NCI-H82 treated with DMSO at 0.1 percent for 48 hours (cell line): ENCODE measurements at regions not wholly inside any gene's neighbourhood (a gene's known extent, or its start where the extent isn't known, plus 50 kb on each side); places are given as distances from the start of the nearest gene placed in this dataset.
"Not testable (repeated sequence)": the region's sequence is repeated elsewhere in the genome, so short reads cannot be mapped to it uniquely, and the experiment has no call there.

ENCODE experiments used
- DNase-seq: peaks from one replicate; lab custom pipeline; 2025; ENCODE audit not compliant: unreplicated experiment; lab: John Stamatoyannopoulos, UW

DNA sequence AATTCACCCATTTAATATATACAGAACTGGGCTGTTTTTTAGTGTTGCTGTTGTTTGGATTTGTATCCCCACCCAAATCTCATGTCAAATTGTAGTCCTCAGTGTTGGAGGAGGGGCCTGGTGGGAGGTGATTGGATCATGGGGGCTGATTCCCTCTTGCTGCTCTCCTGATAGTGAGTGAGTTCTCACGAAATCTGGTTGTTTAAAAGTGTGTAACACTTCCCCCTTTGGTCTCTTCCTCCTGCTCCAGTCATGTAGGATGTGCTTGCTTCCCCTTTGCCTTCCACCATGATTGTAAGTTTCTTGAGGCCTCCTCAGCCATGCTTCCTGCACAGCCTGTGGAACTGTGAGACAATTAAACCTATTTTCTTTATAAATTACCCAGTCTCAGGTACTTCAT is 141.6 kb upstream of the AADAT start:
- no peak for DNase-seq

DNA sequence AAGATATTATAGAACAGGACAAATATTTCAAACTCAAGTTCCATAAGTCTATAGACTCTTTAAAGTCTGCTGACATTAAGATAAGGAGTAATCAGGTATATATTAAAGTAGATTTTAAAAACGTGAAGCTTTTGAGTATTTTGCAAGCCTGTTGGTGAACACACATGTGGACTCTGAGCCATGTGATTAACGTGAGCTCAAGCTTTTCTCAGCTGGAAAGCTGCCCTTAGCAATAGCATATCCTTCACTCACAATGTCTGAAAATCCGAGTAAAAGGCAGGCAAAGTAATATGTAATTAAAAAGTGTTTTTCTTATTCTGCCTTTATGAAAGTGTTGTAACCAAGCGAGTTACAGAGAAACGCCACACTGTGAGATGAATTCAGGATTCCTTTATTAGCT is 140.5 kb upstream of the AADAT start:
- no peak for DNase-seq

GRCh38 chr4:170229006-170229405 is 139.2 kb upstream of the AADAT start:
- no peak for DNase-seq

DNA sequence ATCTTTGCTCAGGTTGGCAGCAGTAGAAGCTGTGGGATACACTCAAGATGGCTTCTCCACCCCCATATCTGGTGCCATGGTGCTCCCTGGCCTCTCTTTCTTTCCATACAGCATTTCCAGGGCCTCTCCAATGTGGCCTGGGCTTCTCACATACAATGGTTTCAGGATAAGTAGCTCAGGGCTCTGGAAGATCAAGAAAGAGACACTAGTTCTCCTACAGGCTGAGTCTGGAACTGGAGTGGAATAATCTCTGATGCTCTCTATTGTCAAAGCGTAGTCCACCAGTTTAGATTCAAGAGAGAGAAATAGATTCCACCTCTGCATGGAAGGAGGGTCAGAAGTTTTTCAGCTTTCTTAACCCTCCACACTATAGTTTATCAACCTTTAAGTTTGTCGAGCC is 138.2 kb upstream of the AADAT start:
- no peak for DNase-seq

- no peak for DNase-seq
Observed at GRCh38 chr4:170226288-170226687, 136.5 kb upstream of the AADAT start.

GRCh38 chr4:170214731-170215130 is 125.0 kb upstream of the AADAT start:
- DNase-seq, result no peak

GRCh38 chr4:170214101-170214500 is 124.3 kb upstream of the AADAT start:
- no peak for DNase-seq

DNA sequence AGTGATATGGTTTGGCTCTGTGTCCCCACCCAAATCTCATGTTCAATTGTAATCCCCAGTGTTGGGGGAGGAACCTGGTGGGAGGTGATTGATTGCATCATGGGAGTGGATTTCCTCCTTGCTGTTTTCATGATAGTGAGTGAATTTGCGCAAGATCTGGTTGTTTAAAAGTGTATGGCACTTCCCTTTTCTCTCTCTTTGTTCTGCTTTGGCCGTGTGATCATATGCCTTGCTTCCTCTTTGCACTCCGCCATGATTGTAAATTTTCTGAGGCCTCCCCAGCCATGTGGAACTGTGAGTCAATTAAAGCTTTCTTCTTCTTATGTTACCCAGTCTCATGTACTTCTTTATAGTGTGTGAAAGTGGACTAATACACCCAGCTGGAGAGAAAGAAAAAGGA is 113.0 kb upstream of the AADAT start:
- no peak for DNase-seq

- DNase-seq, result no peak
Observed at GRCh38 chr4:170198747-170199146, 109.0 kb upstream of the AADAT start.

- DNase-seq, result not testable (repeated sequence)
Observed at GRCh38 chr4:170194794-170195193, 105.0 kb upstream of the AADAT start.

GRCh38 chr4:170193496-170193895 is 103.7 kb upstream of the AADAT start:
- no peak for DNase-seq

DNA sequence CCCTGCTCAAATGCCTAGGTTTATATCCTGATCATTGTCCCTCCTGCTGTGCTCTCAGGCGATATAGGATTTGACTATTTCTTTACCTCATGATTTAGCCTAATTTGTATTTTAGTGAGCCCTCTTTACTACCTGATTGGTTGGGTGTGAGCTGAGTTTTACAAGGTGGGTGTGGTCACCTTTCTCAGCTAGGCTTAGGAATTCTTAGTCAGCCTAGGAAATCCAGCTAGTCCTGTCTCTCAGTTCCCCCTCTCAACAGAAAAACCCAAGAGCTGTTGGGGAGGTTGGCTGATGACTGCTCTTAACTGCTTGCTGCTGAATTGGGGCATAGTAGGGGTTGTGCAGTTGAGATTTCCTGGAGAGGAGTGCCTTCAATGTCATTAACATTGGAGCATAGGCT is 100.5 kb upstream of the AADAT start:
- DNase-seq, result no peak

DNA sequence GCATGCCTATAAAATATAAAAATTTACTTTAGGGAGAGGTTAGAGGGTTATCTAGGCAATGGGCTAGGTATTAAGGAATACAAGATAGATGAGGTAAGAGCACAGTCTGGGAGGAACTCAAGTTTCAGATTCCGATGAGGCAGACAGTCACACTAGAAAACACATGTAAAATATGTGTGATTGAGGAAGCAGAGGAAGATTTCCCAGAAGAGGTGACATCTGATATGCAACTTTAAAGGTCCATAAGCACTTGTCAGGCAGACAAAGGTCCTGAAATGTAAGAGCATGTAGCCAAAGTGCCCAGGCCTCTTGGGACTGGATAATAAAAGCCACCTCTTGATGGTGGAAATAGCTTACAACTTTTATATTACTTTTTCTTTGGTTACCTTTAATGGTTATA is 81.1 kb upstream of the AADAT start:
- no peak for DNase-seq

DNA sequence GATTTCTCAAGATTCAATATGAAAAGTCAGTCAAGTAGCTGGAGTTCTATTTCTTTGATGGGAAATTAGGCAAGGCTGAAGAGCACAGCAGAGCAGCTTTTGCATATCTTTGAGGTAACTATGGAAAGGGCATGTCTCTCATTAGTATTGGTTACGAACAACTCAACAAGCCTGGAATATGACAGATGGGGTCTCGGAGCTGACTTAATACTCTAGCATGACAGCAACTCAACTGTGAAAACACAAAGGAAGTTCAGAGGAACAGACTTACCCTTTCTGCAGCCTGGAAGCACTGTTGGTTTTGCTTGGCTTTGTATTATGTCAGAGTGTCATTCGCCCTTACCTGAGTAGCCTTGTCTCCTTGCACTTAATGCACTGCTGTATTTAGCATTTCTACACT is 79.9 kb upstream of the AADAT start:
- DNase-seq, result no peak

DNA sequence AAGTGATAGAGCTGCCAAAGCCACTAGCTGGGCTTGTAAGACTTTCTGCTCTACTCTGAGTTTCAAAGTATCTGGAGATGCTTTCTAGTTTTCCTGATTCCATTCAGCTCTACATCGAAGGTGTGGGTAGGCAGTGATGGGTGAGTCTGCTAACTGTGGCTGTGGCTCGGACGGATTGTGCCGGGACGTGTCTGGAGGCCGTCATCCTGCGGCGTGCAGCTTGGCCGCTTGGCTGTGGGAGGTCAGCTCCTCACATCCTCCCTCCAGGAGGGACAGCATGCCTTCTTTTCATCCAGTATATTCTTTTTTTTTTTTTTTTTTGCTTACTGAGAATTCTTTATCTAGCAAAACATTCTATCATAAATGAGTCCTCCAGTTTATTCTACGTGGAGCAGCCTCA is 77.9 kb upstream of the AADAT start:
- DNase-seq, result no peak

GRCh38 chr4:170166193-170166592 is 76.4 kb upstream of the AADAT start:
- not testable (repeated sequence) for DNase-seq

- DNase-seq, result no peak
Observed at GRCh38 chr4:170162416-170162815, 72.7 kb upstream of the AADAT start.

GRCh38 chr4:170157670-170158069 is 67.9 kb upstream of the AADAT start:
- no peak for DNase-seq

- DNase-seq, result no peak
Observed at GRCh38 chr4:170145120-170145519, 55.4 kb upstream of the AADAT start.

GRCh38 chr4:170139764-170140163 is 50.0 kb upstream of the AADAT start:
- no peak for DNase-seq
